HG03520 (cell line): ENCODE measurements at regions not wholly inside any gene's neighbourhood (a gene's known extent, or its start where the extent isn't known, plus 50 kb on each side); places are given as distances from the start of the nearest gene placed in this dataset.
A peak's percentile ranks its signal among the peaks of the same experiment; 100 is the strongest.
"Not testable (repeated sequence)": the region's sequence is repeated elsewhere in the genome, so short reads cannot be mapped to it uniquely, and the experiment has no call there.

Source experiments
- ATAC-seq: cut with Tn5 transposase; IDR thresholded peaks from one replicate; pipeline ENCODE4 v1.9.1; 2021; ENCODE audit warnings: mild to moderate bottlenecking, moderate library complexity; ENCODE audit not compliant: unreplicated experiment

- not testable (repeated sequence) for ATAC-seq
Observed at GRCh38 chr21:14009238-14009981, 201.3 kb downstream of the LIPI start.

GRCh38 chr21:14008436-14008835 lies 202.3 kb downstream of the LIPI start:
- not testable (repeated sequence) for ATAC-seq

GRCh38 chr21:14008006-14008405 lies 202.7 kb downstream of the LIPI start:
- ATAC-seq, result not testable (repeated sequence)

DNA sequence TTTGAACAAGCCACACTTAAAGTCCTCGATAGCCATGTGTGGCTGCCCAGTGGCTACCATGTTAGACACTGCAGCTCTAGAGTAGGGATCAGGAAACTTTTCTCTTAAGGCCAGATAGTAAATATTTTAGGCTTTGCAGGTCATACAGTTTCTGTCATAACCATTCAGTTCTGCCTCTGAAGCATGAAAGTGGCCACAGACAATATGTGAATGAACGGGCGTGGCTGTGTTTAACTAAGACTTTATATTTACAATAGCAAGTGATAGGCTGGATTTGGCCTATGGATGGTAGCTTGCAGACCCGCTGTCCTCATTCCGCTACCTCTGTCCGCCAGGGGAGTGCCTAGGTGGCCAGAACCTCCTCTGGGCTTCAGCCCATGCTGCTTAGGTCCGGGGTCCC lies 204.6 kb downstream of the LIPI start:
- ATAC-seq, result not testable (repeated sequence)

- ATAC-seq, result not testable (repeated sequence)
Observed at GRCh38 chr21:13986996-13987958, 223.5 kb downstream of the LIPI start.

GRCh38 chr21:13985865-13986863 lies 224.6 kb downstream of the LIPI start:
- not testable (repeated sequence) for ATAC-seq

GRCh38 chr21:13985137-13985864 lies 225.5 kb downstream of the LIPI start:
- not testable (repeated sequence) for ATAC-seq

- ATAC-seq, result not testable (repeated sequence)
Observed at GRCh38 chr21:13984728-13985127, 226.0 kb downstream of the LIPI start.

DNA sequence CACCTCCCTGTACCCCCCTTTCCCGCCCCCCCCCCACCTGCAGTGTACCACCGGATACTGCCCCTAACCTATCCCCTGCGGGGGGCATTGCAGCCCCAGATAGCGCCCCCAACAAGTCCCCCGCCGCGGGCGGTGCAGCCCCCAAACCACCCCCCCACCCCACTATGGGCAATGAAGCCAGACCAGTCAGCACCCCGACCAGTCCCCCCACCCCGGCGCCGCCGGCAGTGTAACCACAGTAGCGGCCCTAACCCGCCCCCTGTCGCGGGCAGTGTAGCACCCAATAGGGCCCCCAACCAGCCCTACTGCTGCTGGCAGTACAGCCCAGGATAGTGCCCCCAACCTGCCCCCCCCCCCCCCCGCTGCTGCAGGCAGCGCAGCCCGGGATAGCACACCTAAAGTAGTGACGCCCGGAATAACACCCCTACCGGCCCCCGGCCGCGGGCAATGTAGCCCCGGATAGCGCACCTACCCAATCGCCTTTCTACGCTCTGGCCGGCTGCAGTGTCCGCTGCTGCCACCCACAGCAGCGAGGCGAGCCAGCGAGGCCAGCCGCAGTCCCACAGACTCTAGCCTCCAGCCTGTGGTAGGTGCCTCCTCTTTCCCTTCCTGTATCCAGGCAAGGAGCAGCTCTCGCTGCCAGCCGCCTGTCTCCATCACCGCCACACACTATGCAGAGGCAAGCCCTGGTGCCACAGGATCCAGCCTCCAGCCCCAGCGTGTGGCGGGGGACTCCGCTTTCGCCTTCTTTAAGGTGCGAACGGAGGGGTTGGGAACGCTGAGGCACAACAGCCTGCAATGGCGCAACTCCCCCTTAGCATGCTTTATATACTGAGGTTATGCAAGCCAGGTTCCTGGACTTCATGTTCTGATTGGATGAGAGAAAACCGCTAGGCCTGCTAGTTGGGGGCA lies 229.3 kb downstream of the LIPI start:
- not testable (repeated sequence) for ATAC-seq

DNA sequence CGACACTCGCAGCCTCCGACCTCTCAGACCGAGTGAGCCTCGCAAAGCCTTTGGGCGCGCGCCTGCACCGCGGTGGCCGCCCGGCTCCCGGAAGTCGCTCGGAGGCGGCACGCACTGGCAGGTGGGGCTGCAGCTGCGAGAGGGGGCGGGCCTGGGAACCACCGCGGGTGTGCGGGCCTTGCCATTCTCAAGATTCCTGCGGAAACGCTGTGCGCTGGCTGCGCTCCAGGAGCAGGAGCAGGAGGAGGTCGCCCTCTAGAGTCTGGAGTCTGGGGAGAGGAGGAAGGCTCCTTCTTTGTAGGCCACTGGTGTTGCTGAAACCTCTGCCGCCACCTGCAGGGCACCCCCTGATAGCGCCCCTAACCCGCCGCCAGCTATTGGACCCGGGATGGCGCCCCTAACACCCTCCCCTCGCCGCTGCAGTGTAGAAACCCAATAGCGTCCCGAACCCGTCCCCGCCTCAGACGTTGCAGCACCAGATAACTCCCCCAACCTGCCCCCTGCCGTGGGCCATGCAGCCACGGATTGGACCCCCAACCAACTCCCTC lies 230.6 kb downstream of the LIPI start:
- peak; percentile 97 for ATAC-seq

DNA sequence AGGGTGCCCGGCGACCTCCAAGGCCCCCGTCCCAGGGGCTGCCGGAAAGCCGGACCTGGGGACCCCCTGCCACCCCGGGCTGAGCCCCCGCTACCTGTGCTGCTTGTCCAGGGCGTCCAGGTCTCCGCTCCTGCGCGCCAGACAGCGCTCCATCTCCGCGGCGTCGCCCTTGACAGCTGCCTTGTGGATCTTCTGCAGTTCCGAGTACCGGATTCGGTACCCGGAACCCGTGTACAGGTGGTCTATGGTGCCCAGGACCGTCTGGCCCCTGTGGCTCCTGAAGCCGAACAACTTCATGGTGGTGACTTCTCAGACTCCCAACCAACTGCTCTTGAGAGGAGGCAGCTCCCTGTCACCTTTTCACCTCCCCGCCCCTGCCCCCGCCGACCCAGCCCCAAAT lies 231.1 kb downstream of the LIPI start:
- ATAC-seq, result not testable (repeated sequence)

GRCh38 chr21:13974582-13974981 lies 236.2 kb downstream of the LIPI start:
- not testable (repeated sequence) for ATAC-seq

DNA sequence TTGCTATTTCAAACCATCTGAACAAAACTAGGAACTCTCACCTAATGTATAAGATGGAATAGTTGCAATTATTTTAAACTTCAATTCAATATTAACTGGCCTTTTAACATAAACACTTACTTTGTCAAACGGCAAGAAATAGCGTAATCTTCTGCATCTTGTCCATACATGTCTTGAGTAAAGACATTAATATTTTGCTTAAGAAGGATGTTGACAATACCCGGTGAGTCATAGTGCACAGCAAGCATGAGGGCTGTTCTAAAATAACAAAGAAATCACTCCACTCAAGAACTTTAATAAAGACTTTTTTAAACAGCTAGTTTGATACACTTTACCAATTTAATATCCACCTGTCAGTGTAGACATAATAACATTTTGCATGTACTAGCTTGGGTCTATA lies 240.9 kb downstream of the LIPI start:
- not testable (repeated sequence) for ATAC-seq

GRCh38 chr21:13969002-13969401 lies 241.8 kb downstream of the LIPI start:
- not testable (repeated sequence) for ATAC-seq

GRCh38 chr21:13963259-13963658 lies 247.5 kb downstream of the LIPI start:
- not testable (repeated sequence) for ATAC-seq

GRCh38 chr21:13937236-13937635 lies 273.5 kb downstream of the LIPI start:
- ATAC-seq, result no peak

DNA sequence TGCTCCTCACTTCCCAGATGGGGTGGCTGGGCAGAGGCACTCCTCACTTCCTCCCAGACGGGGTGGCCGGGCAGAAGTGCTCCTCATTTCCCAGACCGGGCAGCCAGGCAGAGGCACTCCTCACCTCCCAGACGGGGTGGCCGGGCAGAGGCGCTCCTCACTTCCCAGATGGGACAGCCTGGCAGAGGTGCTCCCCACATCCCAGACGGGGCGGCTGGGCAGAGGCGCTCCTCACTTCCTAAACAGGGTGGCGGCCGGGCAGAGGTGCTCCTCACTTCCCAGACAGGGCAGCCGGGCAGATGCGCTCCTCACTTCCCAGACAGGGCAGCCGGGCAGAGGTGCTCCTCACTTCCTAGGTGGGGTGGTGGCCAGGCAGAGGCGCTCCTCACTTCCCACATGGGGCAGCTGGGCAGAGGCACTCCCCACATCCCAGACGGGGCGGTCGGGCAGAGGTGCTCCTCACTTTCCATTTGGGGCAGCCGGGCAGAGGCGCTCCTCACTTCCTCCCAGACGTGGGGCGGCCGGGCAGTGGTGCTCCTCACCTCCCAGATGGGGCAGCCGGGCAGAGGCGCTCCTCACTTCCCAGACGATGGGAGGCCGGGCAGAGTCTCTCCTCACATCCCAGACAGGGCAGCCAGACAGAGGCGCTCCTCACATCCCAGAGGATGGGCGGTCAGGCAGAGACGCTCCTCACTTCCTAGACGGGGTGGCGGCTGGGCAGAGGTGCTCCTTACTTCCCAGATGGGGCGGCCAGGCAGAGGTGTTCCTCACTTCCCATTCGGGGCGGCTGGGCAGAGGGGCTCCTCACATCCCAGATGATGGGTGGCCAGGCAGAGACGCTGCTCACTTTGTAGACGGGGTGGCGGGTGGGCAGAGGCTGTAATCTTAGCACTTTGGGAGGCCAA lies 274.5 kb downstream of the LIPI start:
- ATAC-seq, result not testable (repeated sequence)
